ENCODE measurements at regions not wholly inside any gene's neighbourhood (a gene's known extent, or its start where the extent isn't known, plus 50 kb on each side); places are given as distances from the start of the nearest gene placed in this dataset.

- TF ChIP-seq CTCF (IDR thresholded peaks at IDR 0.05) = no peak
- TF ChIP-seq POLR2A (IDR thresholded peaks at IDR 0.05) = no peak
Observed at GRCh38 chr20:22684763-22685443, 100.5 kb upstream of the FOXA2 start.

Data from adrenal gland (tissue), 5 donors.